Stomach (tissue), 4 donors: ENCODE measurements at regions not wholly inside any gene's neighbourhood (a gene's known extent, or its start where the extent isn't known, plus 50 kb on each side); places are given as distances from the start of the nearest gene placed in this dataset.

Source experiments
- EP300 ChIP-seq: sonication (generic); formaldehyde crosslinking; IDR thresholded peaks from one replicate; pipeline ENCODE4 v1.6.1; 2017; ENCODE audit warnings: antibody characterized with exemption
- POLR2AphosphoS5 ChIP-seq, 3 donors: sonication (generic); formaldehyde crosslinking; IDR thresholded peaks; one replicate each; pipeline ENCODE4 v1.6.1; 2016; ENCODE audit warnings: antibody characterized with exemption in 3 of 3

DNA sequence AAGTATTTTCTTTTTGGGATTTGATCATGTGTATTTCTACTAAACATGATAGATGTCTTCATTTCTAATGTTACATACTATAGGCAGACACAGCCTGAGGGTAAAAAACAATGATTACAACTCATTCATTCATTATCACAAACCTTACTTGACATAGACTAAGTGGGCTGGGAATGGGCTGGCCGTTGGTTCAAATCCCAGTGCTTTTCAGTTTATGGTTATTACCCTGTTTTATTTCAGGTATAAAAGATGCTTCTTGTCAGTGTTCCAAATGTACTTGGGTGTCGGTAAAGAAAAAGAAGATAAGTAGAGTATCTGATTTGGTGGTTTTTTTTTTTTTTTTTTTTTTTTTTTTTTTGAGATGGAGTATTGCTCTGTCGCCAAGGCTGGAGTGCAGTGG lies 149.7 kb upstream of the ZFHX3 start:
- TF ChIP-seq POLR2AphosphoS5 (IDR thresholded peaks at IDR 0.05) (no peak), EP300 (no peak)
